Smooth muscle cell (in vitro differentiated cells): ENCODE measurements at regions not wholly inside any gene's neighbourhood (a gene's known extent, or its start where the extent isn't known, plus 50 kb on each side); places are given as distances from the start of the nearest gene placed in this dataset.
"Not testable (repeated sequence)": the region's sequence is repeated elsewhere in the genome, so short reads cannot be mapped to it uniquely, and the experiment has no call there.

Experiments used
- DNase-seq: peaks from one replicate; lab custom pipeline; 2025; ENCODE audit not compliant: unreplicated experiment; lab: John Stamatoyannopoulos, UW
- H2AFZ ChIP-seq: fragments of 200-600 bp; sonication (generic); 2 replicates; pipeline ENCODE4 v1.6.0; 2016; ENCODE audit warnings: antibody characterized with exemption, low read depth, mild to moderate bottlenecking
- H3F3A ChIP-seq: fragments of 200-600 bp; sonication (generic); 2 replicates; pipeline ENCODE4 v1.6.0; 2017; ENCODE audit warnings: antibody characterized with exemption, low read depth
- H3K27ac ChIP-seq: fragments of 200-600 bp; sonication (generic); 2 replicates; pipeline ENCODE4 v1.5.1; 2016; ENCODE audit warnings: low read depth, mild to moderate bottlenecking
- H3K27me3 ChIP-seq: fragments of 200-600 bp; sonication (generic); 2 replicates; pipeline ENCODE4 v1.6.1; 2016; ENCODE audit warnings: low read depth, mild to moderate bottlenecking
- H3K36me3 ChIP-seq: fragments of 200-600 bp; sonication (generic); 2 replicates; pipeline ENCODE4 v1.5.1; 2016; ENCODE audit warnings: low read depth
- H3K4me1 ChIP-seq: fragments of 200-600 bp; sonication (generic); 2 replicates; pipeline ENCODE4 v1.5.1; 2016; ENCODE audit warnings: low read depth
- H3K4me2 ChIP-seq: fragments of 200-600 bp; sonication (generic); 2 replicates; pipeline ENCODE4 v1.6.0; 2016; ENCODE audit warnings: mild to moderate bottlenecking
- H3K4me3 ChIP-seq: fragments of 200-600 bp; sonication (generic); 2 replicates; pipeline ENCODE4 v1.5.1; 2016; ENCODE audit warnings: mild to moderate bottlenecking
- H3K79me2 ChIP-seq: fragments of 200-600 bp; sonication (generic); 2 replicates; pipeline ENCODE4 v1.6.0; 2016; ENCODE audit warnings: low read depth, mild to moderate bottlenecking
- H3K9ac ChIP-seq: fragments of 200-600 bp; sonication (generic); 2 replicates; pipeline ENCODE4 v1.6.0; 2016; ENCODE audit warnings: low read depth
- H3K9me3 ChIP-seq: fragments of 200-600 bp; sonication (generic); replicated peaks from 2 replicates; pipeline ENCODE4 v1.5.1; 2016; ENCODE audit warnings: low read depth
- H4K20me1 ChIP-seq: fragments of 200-600 bp; sonication (generic); 2 replicates; pipeline ENCODE4 v1.6.0; 2016; ENCODE audit warnings: low read depth
- CTCF ChIP-seq: fragments of 200-600 bp; sonication (generic); IDR thresholded peaks from 2 replicates; pipeline ENCODE4 v1.5.1; 2017; ENCODE audit warnings: borderline replicate concordance, mild to moderate bottlenecking, antibody characterized with exemption; ENCODE audit not compliant: insufficient read depth, poor library complexity, severe bottlenecking
- WGBS: methylation state at CpG from one replicate; pipeline ENCODE4 v1.1.7; 2016; ENCODE audit warnings: low lambda C conversion rate; 5-methylcytosine and 5-hydroxymethylcytosine counted together

- H3K4me3 ChIP-seq, result no peak overlapping the region
- no peak for TF ChIP-seq CTCF
- no peaks in the 10 kb centered on the region for H3K36me3 ChIP-seq
- no peaks in the 10 kb centered on the region for H3K27me3 ChIP-seq
- H2AFZ ChIP-seq, result no peak overlapping the region
- no peaks in the 10 kb centered on the region for H3F3A ChIP-seq
- no peaks in the 10 kb centered on the region for H3K9me3 ChIP-seq
- no peaks in the 10 kb centered on the region for H3K4me1 ChIP-seq
- 100% methylated on average over 1 of the region's 1 CpG for WGBS
- no peak overlapping the region for H3K9ac ChIP-seq
- no peak overlapping the region for H3K27ac ChIP-seq
- no peak for DNase-seq
- no peaks in the 10 kb centered on the region for H4K20me1 ChIP-seq
- no peaks in the 10 kb centered on the region for H3K79me2 ChIP-seq
- H3K4me2 ChIP-seq, result no peak overlapping the region
These were observed 257.5 kb downstream of the KTN1 start for GRCh38 chr14:55837467-55837866.

- Histone ChIP-seq H3K27ac (no peak overlapping the region), H3K9ac (no peak overlapping the region), H3K79me2 (no peaks in the 10 kb centered on the region), H3K4me3 (no peak overlapping the region), H3K27me3 (no peaks in the 10 kb centered on the region), H3F3A (no peaks in the 10 kb centered on the region), H3K9me3 (no peaks in the 10 kb centered on the region), H3K4me1 (no peaks in the 10 kb centered on the region), H3K36me3 (no peaks in the 10 kb centered on the region), H4K20me1 (no peaks in the 10 kb centered on the region), H2AFZ (no peak overlapping the region), H3K4me2 (no peak overlapping the region)
- no peak for DNase-seq
- WGBS, result 96% methylated on average over 3 of the region's 3 CpGs
- no peak for TF ChIP-seq CTCF
These were observed 258.6 kb downstream of the KTN1 start for GRCh38 chr14:55838529-55839052.

GRCh38 chr14:55839301-55839947 is 259.4 kb downstream of the KTN1 start:
- not testable (repeated sequence) for H2AFZ ChIP-seq, H3K36me3 ChIP-seq, H3K4me3 ChIP-seq, H3K4me2 ChIP-seq, H3K9ac ChIP-seq, DNase-seq, H4K20me1 ChIP-seq, H3K27me3 ChIP-seq, H3F3A ChIP-seq, H3K4me1 ChIP-seq, H3K9me3 ChIP-seq, H3K79me2 ChIP-seq, H3K27ac ChIP-seq
- 95% methylated on average over 38 of the region's 41 CpGs for WGBS

GRCh38 chr14:55840821-55841220 is 260.8 kb downstream of the KTN1 start:
- Histone ChIP-seq H3K36me3 (no peaks in the 10 kb centered on the region), H3K4me1 (no peaks in the 10 kb centered on the region), H3F3A (no peaks in the 10 kb centered on the region), H4K20me1 (no peaks in the 10 kb centered on the region), H3K27me3 (no peaks in the 10 kb centered on the region), H3K4me3 (no peak overlapping the region), H3K79me2 (no peaks in the 10 kb centered on the region), H3K27ac (no peak overlapping the region), H2AFZ (no peak overlapping the region), H3K4me2 (no peak overlapping the region), H3K9me3 (no peaks in the 10 kb centered on the region), H3K9ac (no peak overlapping the region)
- no peak for TF ChIP-seq CTCF
- DNase-seq, result no peak
- WGBS, result 87% methylated on average over 6 of the region's 6 CpGs
